GM21360 (cell line): ENCODE measurements at regions not wholly inside any gene's neighbourhood (a gene's known extent, or its start where the extent isn't known, plus 50 kb on each side); places are given as distances from the start of the nearest gene placed in this dataset.
A peak's percentile ranks its signal among the peaks of the same experiment; 100 is the strongest.
"Not testable (repeated sequence)": the region's sequence is repeated elsewhere in the genome, so short reads cannot be mapped to it uniquely, and the experiment has no call there.

ENCODE experiments used
- ATAC-seq: cut with Tn5 transposase; IDR thresholded peaks from one replicate; pipeline ENCODE4 v1.9.1; 2021; ENCODE audit warnings: mild to moderate bottlenecking, moderate library complexity; ENCODE audit not compliant: unreplicated experiment

- peak; percentile 83 for ATAC-seq
These were observed 241.5 kb downstream of the SATB2 start for GRCh38 chr2:199216253-199216652.

DNA sequence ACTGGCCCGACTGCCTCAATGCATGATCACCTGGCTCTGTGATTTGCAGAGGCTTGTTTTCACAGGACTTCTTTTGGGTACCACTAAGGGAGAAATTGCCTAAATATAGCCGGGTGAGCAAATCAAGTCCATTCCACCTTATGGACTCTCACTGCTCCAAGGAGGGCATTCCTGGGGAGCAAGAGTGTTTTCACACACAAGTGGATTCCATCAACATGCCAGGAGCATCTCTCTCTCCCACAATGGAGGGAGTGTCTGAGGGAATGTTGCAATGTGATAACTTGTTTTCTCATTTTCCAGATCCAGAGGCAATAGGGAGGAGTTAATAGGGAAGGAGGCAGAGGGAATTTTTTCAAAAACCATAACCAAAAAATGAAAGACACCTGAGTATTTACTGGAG lies 250.7 kb downstream of the SATB2 start:
- ATAC-seq = no peak

GRCh38 chr2:199206536-199206935 lies 251.2 kb downstream of the SATB2 start:
- ATAC-seq = no peak

- ATAC-seq = no peak
These were observed 254.8 kb downstream of the SATB2 start for GRCh38 chr2:199202964-199203363.

DNA sequence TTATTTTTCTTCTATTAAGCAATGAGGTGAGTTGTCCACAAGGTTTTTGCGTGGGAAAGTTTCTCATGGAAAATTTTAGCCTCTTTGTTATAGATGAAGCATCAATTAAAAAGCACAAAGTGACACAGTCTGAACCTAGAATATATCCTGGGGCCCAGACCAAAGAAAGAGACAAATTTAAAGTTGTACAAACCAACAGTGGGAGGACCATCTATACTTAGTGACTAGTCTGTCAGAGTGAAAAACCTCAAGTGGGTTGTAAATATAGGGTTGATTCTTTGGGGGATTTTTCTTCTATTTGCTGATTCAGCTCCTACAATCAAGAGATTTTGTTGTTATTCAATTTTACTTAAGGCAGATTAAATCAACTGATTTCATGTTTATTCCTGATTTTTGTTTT lies 256.2 kb downstream of the SATB2 start:
- no peak for ATAC-seq

DNA sequence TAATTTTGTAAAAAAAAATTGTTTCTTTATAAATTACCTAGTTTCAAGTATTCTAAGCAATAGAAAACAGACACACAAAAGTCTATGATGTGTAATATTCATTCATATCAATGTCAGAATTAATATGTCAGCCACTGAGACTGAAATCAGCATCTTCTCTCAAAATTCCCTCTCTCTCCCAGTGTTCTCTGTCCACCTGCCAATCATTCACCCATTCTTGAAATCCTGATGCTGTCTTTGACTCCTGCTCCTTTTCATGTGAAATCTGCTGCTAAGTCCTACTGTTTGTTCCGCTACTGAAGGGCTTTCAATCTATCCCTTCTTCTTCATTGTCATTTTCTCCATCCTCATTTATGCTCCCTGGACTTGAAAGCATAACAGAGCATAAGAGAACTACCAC lies 257.9 kb downstream of the SATB2 start:
- no peak for ATAC-seq

DNA sequence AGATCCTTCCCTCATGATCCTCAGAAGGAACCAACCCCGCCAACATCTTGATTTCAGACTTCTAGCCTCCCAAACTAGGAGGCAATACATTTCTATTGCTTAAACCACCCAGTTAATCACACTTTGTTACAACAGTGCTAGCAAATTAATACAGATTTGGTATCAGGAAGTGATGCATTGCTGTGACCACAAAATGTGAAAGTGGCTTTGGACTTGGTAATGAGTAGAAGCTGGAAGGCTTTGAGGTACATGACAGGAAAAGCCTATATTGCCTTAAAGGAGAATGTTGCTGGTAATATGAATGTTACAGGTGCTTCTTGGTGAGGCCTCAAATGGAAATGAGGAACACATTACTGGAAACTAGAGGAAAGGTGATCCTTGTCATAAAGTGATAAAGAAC lies 260.3 kb downstream of the SATB2 start:
- ATAC-seq = no peak

DNA sequence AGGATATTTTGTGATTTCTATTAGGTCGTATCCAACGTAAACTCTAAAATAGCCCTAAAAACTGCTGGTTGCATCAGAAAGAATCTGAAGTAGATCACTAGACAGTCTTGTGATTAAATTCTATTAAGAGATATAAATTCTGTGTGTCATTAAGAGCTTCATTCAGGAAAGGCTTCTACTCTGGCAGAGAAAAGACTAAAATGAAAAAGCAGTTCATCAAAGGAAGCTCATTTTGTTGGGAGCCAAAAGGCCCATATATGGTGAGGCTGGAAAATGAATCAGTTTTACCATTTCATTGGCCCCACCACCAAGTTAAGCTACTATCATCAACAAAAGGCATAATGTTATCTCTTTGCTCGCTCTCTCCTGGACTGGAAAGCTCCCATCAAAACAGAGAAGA lies 261.1 kb downstream of the SATB2 start:
- no peak for ATAC-seq

DNA sequence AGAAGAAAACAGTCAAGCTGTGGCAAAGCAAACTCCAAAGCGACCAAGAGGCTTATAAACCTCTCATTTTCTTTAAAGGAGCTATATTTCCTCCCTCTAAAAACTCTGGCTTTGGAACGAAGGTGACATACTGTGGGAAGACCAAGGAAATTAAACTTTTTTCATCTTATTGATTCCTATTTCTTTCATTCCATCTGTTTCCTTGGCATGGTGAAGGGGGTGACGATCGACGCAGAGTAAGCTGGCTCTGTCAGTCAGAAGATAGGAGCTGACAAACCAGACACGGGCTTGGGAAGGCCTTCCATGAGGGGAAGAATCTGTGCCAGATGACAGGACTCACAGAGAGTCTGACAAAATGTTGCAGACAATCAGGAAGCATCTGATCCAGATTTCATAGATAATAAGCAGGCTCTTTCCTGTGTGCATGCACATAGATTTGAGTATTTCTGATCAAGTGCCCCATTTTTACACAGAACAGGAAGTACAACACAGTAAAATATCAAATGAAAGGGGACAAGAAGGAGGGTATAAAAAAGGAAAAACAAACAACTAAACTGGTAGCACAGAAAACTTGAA lies 261.7 kb downstream of the SATB2 start:
- no peak for ATAC-seq

DNA sequence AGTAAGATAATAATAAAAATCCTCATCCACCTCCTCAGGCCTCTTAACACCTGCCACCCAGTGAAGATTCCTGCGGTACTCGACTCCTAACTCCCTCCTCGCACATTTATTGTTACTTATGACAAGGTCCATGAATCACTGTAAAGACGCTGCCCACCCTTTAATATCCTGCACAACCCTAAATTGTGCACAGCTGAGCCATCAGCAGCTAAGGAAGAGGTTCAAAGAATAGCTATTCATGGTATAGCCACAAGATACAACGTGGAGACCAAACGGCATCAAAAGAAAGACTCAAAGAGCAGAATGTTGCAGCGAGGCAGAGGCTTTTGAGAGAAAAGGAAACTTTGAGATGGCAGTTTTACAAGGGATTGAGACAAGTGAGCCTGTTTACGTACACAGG lies 266.3 kb downstream of the SATB2 start:
- no peak for ATAC-seq

- no peak for ATAC-seq
These were observed 268.5 kb downstream of the SATB2 start for GRCh38 chr2:199189229-199189628.

GRCh38 chr2:199186301-199186751 lies 271.4 kb downstream of the SATB2 start:
- no peak for ATAC-seq

DNA sequence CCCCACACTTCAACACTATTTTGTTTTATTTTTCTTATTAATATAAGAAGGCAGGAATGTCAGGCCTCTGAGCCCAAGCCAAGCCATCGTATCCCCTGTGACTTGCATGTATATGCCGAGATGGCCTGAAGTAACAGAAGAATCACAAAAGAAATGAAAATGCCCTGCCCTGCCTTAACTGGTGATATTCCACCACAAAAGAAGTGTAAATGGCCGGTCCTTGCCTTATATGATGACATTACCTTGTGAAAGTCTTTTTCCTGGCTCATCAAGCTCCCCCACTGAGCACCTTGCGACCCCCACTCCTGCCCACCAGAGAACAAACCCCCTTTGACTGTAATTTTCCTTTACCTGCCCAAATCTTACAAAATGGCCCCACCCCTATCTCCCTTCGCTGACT lies 272.6 kb downstream of the SATB2 start:
- not testable (repeated sequence) for ATAC-seq

GRCh38 chr2:199163613-199164458 lies 293.9 kb downstream of the SATB2 start:
- ATAC-seq = no peak

DNA sequence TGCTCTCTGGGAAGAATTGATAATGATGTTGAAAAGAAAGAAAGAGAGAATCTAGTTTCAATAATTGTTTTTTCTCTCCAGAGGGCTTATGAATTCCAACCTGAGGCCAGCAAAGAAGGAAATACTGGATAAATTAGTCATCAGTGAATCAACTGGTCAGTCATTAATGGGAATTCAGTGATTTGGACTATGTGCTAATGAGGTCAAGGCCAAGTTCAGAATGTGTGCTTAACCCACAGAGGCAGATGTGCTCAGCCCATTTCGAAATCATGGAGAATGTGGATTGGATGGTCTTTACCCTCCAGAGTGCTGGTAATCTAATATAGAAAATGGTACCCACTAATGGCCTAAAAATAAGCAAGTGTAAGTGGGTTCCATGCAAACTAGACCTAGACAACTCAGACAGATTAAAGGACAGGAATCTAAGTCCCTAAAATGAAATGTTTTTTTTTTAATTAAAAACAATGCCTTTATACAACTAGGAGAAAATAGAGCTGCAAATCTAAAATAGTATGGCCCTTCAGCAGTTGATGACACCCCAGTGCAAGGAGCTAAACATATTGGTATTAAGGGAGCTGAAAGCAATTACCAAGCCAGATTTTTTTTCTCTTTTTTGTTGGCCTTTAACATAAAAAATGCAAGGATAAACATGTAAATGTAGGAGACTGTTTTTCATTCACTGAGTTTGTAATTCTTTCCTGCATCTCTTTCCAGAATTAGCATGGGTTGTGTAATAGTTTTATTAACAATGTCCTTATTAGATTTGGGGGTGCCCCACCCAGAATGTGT lies 296.9 kb downstream of the SATB2 start:
- no peak for ATAC-seq

GRCh38 chr2:199160081-199160480 lies 297.7 kb downstream of the SATB2 start:
- ATAC-seq = no peak

- ATAC-seq = no peak
These were observed 309.5 kb downstream of the SATB2 start for GRCh38 chr2:199148076-199148845.

GRCh38 chr2:199147216-199147615 lies 310.5 kb downstream of the SATB2 start:
- ATAC-seq = no peak

DNA sequence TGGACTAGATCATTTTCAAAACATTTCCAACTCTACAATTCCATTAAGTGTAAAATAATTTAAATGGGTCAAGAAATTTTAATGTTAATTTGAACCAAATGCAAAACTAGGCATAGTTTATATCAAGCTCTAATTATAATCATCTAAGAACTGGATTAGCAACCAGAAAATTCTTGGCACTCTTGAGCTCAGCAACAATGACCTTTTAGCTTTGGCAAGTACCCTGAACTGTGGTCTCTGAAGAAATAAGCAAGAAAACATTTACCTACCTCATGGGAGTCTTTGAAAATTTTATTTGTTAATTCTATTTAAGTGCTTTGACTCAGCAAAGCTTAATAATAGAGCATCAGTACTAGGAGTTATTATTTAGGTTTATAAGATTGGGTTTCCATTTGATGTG lies 313.2 kb downstream of the SATB2 start:
- ATAC-seq = no peak

- no peak for ATAC-seq
These were observed 313.7 kb downstream of the SATB2 start for GRCh38 chr2:199144036-199144435.

GRCh38 chr2:199136681-199137080 lies 321.1 kb downstream of the SATB2 start:
- ATAC-seq = no peak
